ENCODE measurements at regions not wholly inside any gene's neighbourhood (a gene's known extent, or its start where the extent isn't known, plus 50 kb on each side); places are given as distances from the start of the nearest gene placed in this dataset.

DNA sequence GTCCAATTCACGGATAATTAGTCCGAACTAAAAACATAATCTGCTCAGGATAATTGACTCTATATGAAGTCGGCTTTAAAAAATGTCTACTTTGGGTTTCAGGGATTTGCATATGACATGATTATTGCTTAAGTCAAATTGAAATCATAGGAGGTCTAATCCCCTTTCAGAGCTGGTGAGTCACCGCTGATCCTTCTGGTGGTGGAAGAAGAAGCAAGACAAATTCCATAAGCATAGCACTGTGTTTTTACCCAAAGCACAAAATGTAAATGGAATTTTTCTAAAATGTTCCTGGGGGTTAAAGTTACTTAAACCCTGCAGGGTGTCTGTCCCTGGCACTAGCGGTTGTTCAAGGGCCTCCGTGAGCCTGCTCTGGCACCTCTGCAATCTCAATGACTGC, 460.2 kb downstream of the LRATD1 start:
- DNase-seq (ENCODE audit: low read depth), result peak; percentile 29

DNA sequence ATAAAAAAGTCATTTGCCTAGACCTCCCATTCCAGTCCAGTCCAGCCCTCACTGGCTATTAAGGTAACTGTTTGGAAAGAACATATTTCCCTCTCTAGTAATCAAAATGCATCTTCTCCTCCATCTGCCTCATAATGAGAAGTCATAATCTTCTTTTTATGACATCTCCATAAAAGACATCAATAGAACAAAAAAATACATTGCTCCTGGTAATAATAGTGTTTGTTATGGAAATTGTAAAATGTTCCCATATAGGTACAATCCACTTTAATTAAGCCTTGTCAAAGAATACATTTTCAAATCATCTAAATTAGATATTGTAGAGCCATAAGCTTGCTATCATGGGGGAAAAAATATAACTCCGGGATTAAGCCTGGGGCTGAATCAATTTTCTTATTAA, 461.6 kb downstream of the LRATD1 start:
- DNase-seq (ENCODE audit: low read depth), result no peak

DNA sequence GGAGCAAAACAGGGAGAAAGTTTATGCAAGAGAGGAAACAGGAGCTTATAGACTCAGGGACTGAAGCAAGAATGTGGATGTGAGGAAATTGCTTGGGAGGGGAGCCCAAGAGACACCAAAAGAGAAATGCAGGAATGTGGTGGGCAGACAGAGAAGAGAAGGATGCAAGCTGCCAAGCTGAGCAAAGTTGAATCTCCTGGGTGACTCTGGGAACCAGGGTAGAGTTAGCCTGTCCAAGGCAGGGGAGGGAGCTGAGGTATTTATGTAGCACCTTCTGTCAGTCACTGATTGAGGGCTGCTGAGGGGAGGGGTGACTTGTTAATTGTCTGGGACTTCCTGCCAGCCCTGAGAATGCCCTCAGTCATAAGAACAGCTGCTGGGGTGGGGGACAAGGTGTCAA, 464.3 kb downstream of the NBAS start:
- DNase-seq (ENCODE audit: low read depth), result no peak

DNA sequence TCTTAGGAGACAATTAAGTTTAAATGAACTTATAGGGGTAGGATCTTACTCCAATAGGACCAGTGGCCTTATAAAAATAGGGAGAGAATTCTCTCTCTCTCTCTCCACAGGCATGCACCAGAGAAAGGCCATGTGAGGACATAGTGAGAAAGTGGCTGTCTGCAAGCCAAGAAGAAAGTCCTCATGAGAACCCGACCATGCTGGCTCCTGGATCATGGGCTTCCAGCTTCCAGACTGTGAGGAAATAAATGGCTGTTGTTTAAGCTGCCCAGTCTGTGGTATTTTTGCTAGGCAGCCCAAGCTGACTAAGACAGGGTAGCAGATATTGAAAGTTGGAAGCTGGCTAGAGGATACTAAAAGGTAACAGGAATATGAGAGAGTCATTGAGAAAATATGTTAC, 454.0 kb downstream of the NBAS start:
- no peak for DNase-seq (ENCODE audit: low read depth)

DNA sequence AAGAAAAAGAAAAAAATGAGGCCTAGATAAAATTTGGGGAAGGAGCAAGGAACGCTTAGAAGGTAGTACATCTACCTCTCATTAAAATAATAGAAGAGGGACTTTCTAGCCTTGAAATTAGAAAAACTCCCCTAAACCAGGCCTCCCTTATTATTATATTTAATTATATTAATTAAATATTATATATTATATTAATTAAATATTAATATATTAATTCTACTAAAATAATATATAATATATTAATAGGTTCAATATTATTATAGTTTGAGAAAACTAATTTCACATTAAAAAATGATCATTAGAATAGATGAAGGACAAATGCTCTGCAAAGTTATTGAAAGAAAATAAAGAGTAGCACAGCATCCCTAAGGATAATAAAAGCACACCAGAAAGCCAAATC, 449.4 kb downstream of the NBAS start:
- no peak for DNase-seq (ENCODE audit: low read depth)

DNA sequence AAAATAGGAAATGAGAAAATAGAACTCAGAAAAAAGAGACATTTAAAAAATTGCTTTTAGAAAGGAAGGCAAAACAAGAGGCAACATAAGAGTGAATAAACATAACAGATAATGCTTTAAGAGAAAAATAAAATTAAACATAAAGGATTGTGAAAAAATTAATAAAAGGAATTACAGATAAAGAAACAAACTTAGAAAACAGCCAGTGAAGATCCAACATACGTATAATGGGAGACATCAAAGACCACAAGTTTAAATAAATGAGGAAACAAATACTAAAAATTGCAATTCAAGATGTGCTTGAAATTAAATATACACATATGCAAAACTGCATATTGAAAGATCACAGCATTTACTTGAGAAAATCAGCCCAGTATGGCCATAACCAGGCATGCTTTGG, 448.9 kb downstream of the NBAS start:
- DNase-seq (ENCODE audit: low read depth), result no peak

DNA sequence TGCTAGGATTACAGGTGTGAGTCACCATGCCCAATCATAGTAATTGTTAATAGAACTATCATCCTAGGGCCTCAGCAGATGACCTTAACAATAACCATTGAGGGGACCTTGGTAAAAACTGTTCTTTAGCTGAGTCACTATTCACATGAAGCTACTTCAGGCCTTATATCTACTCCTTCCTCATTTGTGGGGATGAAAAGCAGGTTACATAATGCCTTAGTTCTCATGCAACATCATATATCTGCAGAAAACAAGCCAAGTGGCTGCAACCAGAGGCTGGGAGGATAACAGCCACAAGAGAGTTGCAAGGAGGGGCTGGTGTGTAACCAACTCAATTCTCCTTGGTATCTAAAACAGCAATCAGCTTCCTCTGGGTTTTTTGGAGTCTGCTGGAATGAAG, 445.4 kb downstream of the NBAS start:
- DNase-seq (ENCODE audit: low read depth), result no peak

DNA sequence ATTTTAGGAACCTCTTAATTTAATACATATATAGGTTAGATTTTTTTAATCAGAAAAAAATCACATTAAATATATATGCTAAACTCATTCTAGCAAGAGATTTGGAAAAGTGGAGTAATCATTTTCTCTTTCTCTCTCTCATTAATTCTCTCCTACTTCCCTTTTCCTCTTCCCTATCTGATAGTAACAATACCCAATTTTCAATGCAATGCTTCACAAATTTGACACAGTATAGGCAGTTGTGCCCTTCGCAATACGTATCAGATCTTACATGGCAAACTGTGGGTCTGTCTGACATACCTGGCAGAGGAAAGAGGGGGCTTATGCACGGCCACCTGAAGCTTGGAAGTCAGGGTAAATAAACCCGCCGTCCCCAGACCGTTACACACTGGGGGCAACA, 444.3 kb downstream of the NBAS start:
- no peak for DNase-seq (ENCODE audit: low read depth)

All from HS-27A (cell line).